Gastrocnemius medialis (tissue), 4 donors: ENCODE measurements at regions not wholly inside any gene's neighbourhood (a gene's known extent, or its start where the extent isn't known, plus 50 kb on each side); places are given as distances from the start of the nearest gene placed in this dataset.

Experiments used
- ATAC-seq, 2 donors: fragments of 150-250 bp; one replicate each; pipeline ENCODE4 v1.9.1; 2016
- DNase-seq, 2 donors: peaks; one replicate each; pipeline ENCODE4 v3.0.0-alpha.2; 2019
- H3K27ac ChIP-seq, 4 donors: fragments of 200-600 bp; sonication (generic); 1 replicate in 1 of 4; 2 replicates in 3 of 4; pipeline ENCODE4 v1.5.1; 2016 to 2018; ENCODE audit warnings: mild to moderate bottlenecking in 2 of 4, moderate library complexity in 1 of 4
- H3K27me3 ChIP-seq, 3 donors: fragments of 200-600 bp; sonication (generic) in 2 of 3; 1 replicate in 1 of 3; 2 replicates in 2 of 3; pipeline versions ENCODE4 v1.5.1 to v1.6.0; 2016 to 2019; ENCODE audit warnings: mild to moderate bottlenecking in 1 of 3, moderate library complexity in 1 of 3
- H3K36me3 ChIP-seq, 2 donors: fragments of 200-600 bp; sonication (generic) in 1 of 2; one replicate each; pipeline ENCODE4 v1.5.1; 2017 to 2018
- H3K4me1 ChIP-seq, 2 donors: fragments of 200-600 bp; sonication (generic) in 1 of 2; one replicate each; pipeline ENCODE4 v1.5.1; 2016 to 2017; ENCODE audit warnings: mild to moderate bottlenecking in 2 of 2
- H3K4me3 ChIP-seq, 4 donors: fragments of 200-600 bp; sonication (generic) in 3 of 4; 1 replicate in 1 of 4; 2 replicates in 3 of 4; pipeline ENCODE4 v1.5.1; 2016 to 2019; ENCODE audit warnings: mild to moderate bottlenecking in 2 of 4
- H3K9me3 ChIP-seq, 3 donors: fragments of 200-600 bp; sonication (generic) in 2 of 3; 1 replicate in 1 of 3; 2 replicates in 2 of 3; pipeline ENCODE4 v1.5.1; 2016 to 2019
- POLR2A ChIP-seq, 2 donors: fragments of 450-650 bp; IDR thresholded peaks; one replicate each; pipeline ENCODE4 v1.6.1; 2017; ENCODE audit warnings: antibody characterized with exemption in 2 of 2, mild to moderate bottlenecking in 2 of 2, moderate library complexity in 2 of 2
- in situ Hi-C, 4 donors: fragments of 200-750 bp; cut with MboI; loops; one replicate each; pipeline versions ENCODE4 v1.15.0 to v1.8.0; 2017; ENCODE audit warnings: low sequenced_read_pairs in 4 of 4
- intact Hi-C: fragments of 100-400 bp; cut with DNase I; formaldehyde crosslinking; loops from one replicate; pipeline ENCODE4 v1.15.1; 2023; ENCODE audit warnings: low total_unique reads
- TF ChIP-seq, protein P1 (sequence below), 5 experiments: fragments of 450-650 bp in 3 of 5; fragments of 200-600 bp in 2 of 5; sonication (generic) in 2 of 5; IDR thresholded peaks in 4 of 5; conservative IDR thresholded peaks in 1 of 5; 1 replicate in 4 of 5; 2 replicates in 1 of 5; pipeline ENCODE4 v1.5.1; 2016 to 2019; ENCODE audit warnings: antibody characterized with exemption in 5 of 5, mild to moderate bottlenecking in 3 of 5, moderate library complexity in 3 of 5

DNA sequence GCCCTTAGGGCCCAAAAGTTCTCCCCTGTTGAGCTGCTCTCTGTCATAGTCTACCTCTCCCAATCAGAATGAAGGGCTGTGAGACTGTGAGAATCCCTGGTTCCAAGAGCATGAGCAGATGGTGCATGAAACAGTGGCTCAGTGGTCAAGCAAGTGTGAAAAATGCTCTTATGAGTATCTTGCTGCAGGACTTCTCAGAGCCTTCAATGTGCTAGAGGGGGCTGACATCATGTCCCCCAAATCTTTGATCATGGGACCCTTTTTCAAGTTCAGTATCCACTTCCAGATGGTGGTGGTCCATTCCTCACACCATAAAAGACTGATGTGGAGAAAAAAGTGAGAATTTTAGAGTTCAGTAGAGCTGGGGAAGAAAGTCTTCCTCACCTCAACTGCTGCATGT is 265.3 kb upstream of the HABP2 start:
- in situ Hi-C loops: no loop called here
- intact Hi-C loops: no loop called here
- no peaks in the 10 kb centered on the region for H3K9me3 ChIP-seq

DNA sequence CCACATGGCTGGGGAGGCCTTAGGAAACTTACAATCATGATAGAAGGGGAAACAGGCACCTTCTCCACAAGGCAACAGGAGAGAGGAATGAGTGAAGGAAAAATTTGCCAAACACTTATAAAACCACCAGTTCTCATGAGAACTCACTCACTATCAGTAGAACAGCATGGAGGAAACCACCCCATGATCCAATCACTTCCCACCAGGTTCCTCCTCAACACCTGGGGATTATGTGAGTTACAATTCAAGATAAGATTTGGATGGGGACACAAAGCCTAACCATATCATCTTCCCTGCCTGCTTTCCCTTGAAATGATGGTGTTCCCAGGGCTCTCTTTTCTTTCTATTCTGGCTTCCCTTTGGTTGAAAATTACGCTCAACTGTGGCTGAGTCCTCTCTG is 262.7 kb upstream of the HABP2 start:
- H3K27me3 ChIP-seq: no peaks in the 10 kb centered on the region
- in situ Hi-C loops: no loop called here
- no peaks in the 10 kb centered on the region for H3K36me3 ChIP-seq
- intact Hi-C loops: no loop called here
- H3K4me3 ChIP-seq: no peak overlapping the region
- H3K4me1 ChIP-seq: no peaks in the 10 kb centered on the region
- no peak for DNase-seq
- ATAC-seq: no peak
- no peaks in the 10 kb centered on the region for H3K9me3 ChIP-seq
- TF ChIP-seq POLR2A (IDR thresholded peaks at IDR 0.05): no peak
- TF ChIP-seq, protein P1, sequence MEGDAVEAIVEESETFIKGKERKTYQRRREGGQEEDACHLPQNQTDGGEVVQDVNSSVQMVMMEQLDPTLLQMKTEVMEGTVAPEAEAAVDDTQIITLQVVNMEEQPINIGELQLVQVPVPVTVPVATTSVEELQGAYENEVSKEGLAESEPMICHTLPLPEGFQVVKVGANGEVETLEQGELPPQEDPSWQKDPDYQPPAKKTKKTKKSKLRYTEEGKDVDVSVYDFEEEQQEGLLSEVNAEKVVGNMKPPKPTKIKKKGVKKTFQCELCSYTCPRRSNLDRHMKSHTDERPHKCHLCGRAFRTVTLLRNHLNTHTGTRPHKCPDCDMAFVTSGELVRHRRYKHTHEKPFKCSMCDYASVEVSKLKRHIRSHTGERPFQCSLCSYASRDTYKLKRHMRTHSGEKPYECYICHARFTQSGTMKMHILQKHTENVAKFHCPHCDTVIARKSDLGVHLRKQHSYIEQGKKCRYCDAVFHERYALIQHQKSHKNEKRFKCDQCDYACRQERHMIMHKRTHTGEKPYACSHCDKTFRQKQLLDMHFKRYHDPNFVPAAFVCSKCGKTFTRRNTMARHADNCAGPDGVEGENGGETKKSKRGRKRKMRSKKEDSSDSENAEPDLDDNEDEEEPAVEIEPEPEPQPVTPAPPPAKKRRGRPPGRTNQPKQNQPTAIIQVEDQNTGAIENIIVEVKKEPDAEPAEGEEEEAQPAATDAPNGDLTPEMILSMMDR (IDR thresholded peaks at IDR 0.05 in 4 of 5, conservative IDR thresholded peaks at IDR 0.05 in 1 of 5): no peak
- H3K27ac ChIP-seq: no peak overlapping the region

More for the DNA sequence above, 265.3 kb upstream of the HABP2 start:
- no peaks in the 10 kb centered on the region for H3K27me3 ChIP-seq
- H3K36me3 ChIP-seq: no peaks in the 10 kb centered on the region
- H3K4me3 ChIP-seq: no peak overlapping the region
- TF ChIP-seq, protein P1 (IDR thresholded peaks at IDR 0.05 in 4 of 5, conservative IDR thresholded peaks at IDR 0.05 in 1 of 5): no peak
- no peak for TF ChIP-seq POLR2A (IDR thresholded peaks at IDR 0.05)
- DNase-seq (no peak), ATAC-seq (no peak)
- H3K4me1 ChIP-seq: no peaks in the 10 kb centered on the region
- H3K27ac ChIP-seq: no peak overlapping the region

DNA sequence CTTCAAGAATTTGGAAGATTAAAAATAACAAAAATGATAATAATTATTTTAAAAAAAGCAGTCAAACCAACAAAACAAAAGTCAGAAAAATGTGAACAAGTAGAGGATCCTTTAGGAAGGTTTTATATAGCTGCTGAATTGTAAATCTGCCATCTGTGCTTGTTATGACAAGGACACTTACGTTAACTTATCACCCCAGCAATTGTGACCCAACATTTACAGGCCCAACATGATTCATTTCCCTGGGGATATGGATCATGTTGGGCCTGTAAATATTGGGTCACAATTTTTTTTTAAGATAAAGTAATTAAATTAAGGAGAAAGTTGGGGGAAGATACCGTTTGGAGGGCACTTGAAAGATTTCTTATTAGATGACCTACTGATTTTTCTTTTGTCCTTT is 261.4 kb upstream of the HABP2 start:
- ATAC-seq (no peak), DNase-seq (no peak)
- Histone ChIP-seq H3K4me3 (no peak overlapping the region), H3K4me1 (no peaks in the 10 kb centered on the region), H3K27ac (no peak overlapping the region), H3K27me3 (no peaks in the 10 kb centered on the region), H3K9me3 (no peaks in the 10 kb centered on the region), H3K36me3 (no peaks in the 10 kb centered on the region)
- intact Hi-C loops (no loop called here), in situ Hi-C loops (no loop called here)
- TF ChIP-seq POLR2A (IDR thresholded peaks at IDR 0.05): no peak
- TF ChIP-seq, protein P1 (IDR thresholded peaks at IDR 0.05 in 4 of 5, conservative IDR thresholded peaks at IDR 0.05 in 1 of 5): no peak

DNA sequence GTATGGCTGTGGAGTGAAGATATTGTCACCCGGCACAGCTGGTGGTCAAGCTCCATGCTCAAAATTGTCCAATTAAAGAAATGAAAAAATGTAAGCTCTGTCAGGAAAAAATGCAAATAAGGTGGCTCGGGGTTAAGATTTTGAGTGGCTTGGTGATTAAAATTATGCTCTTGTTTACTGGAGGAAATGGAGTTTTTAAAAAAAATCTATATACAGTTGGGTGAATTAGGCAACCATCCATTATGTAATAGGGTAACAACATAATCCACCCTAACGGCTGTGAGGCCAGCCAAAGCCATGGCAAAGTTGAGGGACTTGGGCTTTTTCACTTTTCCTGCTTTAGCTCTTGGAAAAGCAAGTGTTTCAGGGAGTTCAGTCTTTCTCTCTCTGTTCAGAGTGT is 260.8 kb upstream of the HABP2 start:
- no peak for DNase-seq
- in situ Hi-C loops (no loop called here), intact Hi-C loops (no loop called here)
- no peak overlapping the region for H3K27ac ChIP-seq
- H3K4me1 ChIP-seq: no peaks in the 10 kb centered on the region
- H3K36me3 ChIP-seq: no peaks in the 10 kb centered on the region
- H3K4me3 ChIP-seq: no peak overlapping the region
- no peak for TF ChIP-seq POLR2A (IDR thresholded peaks at IDR 0.05)
- TF ChIP-seq, protein P1 (IDR thresholded peaks at IDR 0.05 in 4 of 5, conservative IDR thresholded peaks at IDR 0.05 in 1 of 5): no peak
- ATAC-seq: no peak
- no peaks in the 10 kb centered on the region for H3K9me3 ChIP-seq
- no peaks in the 10 kb centered on the region for H3K27me3 ChIP-seq

DNA sequence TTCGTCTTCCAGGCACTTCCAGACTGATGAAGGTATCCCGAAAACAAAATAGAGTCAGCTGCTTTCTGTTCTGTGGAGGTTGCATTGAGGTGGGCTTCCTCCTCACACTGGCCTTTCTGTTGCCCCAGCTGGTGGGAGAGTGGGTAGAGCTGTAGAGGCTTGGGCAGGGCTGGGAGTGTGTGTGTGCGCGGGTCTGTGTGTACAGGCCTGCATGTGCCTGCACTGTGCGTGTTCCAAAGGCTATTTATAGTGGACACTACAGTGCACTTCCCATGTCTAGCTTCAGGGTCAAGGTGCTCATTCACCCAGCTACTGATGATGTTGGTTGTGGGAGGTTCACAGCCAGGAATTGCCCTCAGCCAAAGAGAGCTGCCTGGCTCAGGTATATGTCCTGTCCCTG is 260.1 kb upstream of the HABP2 start:
- no peak for DNase-seq
- no peak for ATAC-seq
- H3K4me1 ChIP-seq: no peaks in the 10 kb centered on the region
- no peaks in the 10 kb centered on the region for H3K9me3 ChIP-seq
- no peak overlapping the region for H3K27ac ChIP-seq
- intact Hi-C loops: no loop called here
- TF ChIP-seq, protein P1 (IDR thresholded peaks at IDR 0.05 in 4 of 5, conservative IDR thresholded peaks at IDR 0.05 in 1 of 5): no peak
- TF ChIP-seq POLR2A (IDR thresholded peaks at IDR 0.05): no peak
- H3K36me3 ChIP-seq: no peaks in the 10 kb centered on the region
- H3K4me3 ChIP-seq: no peak overlapping the region
- no peaks in the 10 kb centered on the region for H3K27me3 ChIP-seq
- in situ Hi-C loops: no loop called here
